Activated naive CD4-positive, alpha-beta T cell treated with anti-CD3 and anti-CD28 coated beads, Interleukin-2, amount 50 U/mL, for 72 hours (primary cell): ENCODE measurements at regions not wholly inside any gene's neighbourhood (a gene's known extent, or its start where the extent isn't known, plus 50 kb on each side); places are given as distances from the start of the nearest gene placed in this dataset.
"Not testable (repeated sequence)": the region's sequence is repeated elsewhere in the genome, so short reads cannot be mapped to it uniquely, and the experiment has no call there.

Experiments used
- ATAC-seq, 2 donors: fragments of 150-1000 bp; cut with Tn5 transposase; 2 replicates each; pipeline ENCODE4 v1.10.0; 2021; ENCODE audit warnings: mild to moderate bottlenecking in 2 of 2, moderate library complexity in 2 of 2
- DNase-seq, 2 donors: peaks; one replicate each; pipeline ENCODE4 v3.0.0; 2021 to 2022; ENCODE audit warnings: low spot score in 2 of 2
- H3K27ac Mint-ChIP-seq, 2 donors: one replicate each; pipeline ENCODE4 v1.8.0; 2022; ENCODE audit warnings: mild to moderate bottlenecking in 2 of 2, mixed read lengths in 2 of 2
- H3K36me3 Mint-ChIP-seq, 2 donors: one replicate each; pipeline ENCODE4 v1.8.0; 2022; ENCODE audit warnings: mixed read lengths in 2 of 2
- H3K9me3 Mint-ChIP-seq, 2 donors: one replicate each; pipeline ENCODE4 v1.8.0; 2022; ENCODE audit warnings: mixed read lengths in 2 of 2

DNA sequence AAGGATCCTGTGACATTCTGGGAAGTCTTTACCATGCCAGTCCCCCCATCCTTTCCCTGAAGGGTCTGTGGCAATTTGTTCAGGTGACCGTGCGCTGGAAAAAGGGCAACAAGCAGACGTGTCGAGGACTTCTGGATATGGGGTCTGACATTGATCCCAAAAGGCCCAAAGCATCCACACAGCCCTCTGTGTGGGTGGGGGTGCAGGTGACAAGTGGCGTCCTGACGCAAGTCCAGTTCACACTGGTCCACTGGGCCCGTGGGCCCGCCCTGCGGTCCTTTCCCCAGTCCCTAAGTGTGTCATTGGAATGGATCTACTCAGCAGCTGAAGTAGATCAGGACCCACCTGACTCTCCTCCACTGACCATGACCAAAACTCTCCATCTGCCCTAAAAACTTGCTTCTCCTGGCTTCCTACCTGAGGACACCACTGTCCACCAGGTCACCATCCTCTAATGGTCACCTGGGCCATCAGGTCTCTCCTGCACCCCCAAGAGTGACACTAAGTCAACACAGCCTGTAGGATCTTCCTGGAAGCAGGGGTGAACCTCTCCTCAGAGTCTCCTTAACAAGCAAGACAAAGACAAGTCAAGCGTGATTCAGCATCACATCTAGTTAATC is 85.6 kb upstream of the SLC66A3 start:
- DNase-seq (no peak), ATAC-seq (no peak)
- Mint-ChIP-seq H3K36me3 (no peaks in the 10 kb centered on the region), H3K27ac (no peak overlapping the region), H3K9me3 (peaks cover 0 to 4% of the 10 kb centered on the region in 2 donors)

DNA sequence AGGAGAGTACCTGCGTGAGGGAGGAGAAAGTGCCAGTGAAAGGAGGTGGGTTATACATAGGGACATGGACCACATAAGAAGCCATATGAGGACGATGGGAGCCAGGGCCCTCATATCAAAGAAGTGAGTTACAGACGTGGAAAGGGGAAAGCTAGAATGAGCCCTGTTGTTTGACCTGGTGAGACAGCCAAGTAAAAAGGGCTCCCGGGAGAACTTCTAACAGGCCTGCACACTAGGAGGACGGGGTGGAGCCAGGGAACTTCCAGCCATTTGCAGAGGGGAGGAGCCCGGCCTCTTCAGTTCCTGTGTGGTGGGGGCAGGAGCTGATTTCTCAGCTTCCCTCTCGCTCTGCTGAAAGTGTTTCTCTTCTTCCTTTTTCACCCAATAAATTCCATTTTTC is 84.1 kb upstream of the SLC66A3 start:
- H3K36me3 Mint-ChIP-seq, result no peaks in the 10 kb centered on the region
- no peak overlapping the region for H3K27ac Mint-ChIP-seq
- ATAC-seq, result no peak
- no peak for DNase-seq
- H3K9me3 Mint-ChIP-seq, result peaks cover 0 to 4% of the 10 kb centered on the region in 2 donors

DNA sequence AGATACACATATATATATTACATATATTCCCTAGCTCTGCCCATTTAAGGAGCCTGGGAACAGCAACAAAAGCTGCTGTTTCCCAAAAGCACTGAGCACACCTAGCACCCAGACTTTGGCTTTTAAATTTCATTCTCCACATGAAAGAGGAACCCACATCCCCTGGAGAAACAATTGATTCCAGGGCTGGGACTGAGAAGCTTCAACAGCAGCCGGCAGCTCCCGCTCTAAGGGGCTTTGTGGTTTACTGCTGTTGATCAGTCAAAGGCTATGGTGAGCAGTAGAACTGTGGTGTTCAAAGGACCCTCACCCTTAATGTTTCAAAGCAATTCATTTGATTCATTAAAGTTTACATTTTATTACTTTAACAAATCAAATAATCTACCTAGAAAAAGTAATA is 83.3 kb upstream of the SLC66A3 start:
- DNase-seq (no peak), ATAC-seq (no peak)
- peaks cover 0 to 4% of the 10 kb centered on the region in 2 donors for H3K9me3 Mint-ChIP-seq
- H3K36me3 Mint-ChIP-seq, result no peaks in the 10 kb centered on the region
- H3K27ac Mint-ChIP-seq, result no peak overlapping the region

DNA sequence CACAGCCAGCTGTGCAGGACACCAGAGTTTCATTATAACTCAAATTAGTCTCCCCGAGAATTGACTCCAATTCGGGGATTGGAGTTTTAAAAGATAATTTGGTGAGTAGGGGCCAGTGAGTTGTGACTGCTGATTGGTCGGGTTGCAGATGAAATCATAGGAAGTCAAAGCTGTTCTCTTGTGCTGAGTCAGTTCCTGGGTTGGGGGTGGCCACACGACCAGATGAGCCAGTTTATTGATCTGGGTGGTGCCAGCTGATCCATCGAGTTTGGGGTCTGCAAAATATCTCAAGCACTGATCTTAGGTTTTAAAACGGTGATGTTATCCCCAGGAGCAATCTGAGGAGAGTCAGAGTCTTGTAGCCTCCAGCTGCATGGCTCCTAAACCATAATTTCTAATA is 82.7 kb upstream of the SLC66A3 start:
- Mint-ChIP-seq H3K9me3 (peaks cover 0 to 4% of the 10 kb centered on the region in 2 donors), H3K27ac (no peak overlapping the region), H3K36me3 (no peaks in the 10 kb centered on the region)
- ATAC-seq (no peak), DNase-seq (no peak)

DNA sequence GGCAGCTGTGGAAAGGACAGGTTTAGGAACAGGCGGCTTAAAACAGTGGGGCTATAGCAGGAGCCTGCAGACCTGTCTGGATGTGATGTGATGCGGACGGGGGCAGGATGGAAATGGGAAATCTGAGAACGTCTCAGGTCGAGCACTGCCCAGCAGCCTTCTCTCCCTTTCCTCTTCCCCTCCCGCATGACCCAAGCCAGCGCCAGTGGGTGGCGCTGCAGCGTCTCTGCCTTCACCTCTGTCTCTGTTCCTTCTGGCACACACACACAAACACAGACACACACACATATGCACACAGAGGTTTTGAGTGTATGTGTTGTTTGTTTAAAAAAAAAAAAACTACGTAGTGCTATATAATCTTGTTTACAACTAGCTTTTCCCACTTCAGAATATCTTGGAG is 82.0 kb upstream of the SLC66A3 start:
- Mint-ChIP-seq H3K36me3 (no peaks in the 10 kb centered on the region), H3K27ac (no peak overlapping the region), H3K9me3 (peaks cover 0 to 4% of the 10 kb centered on the region in 2 donors)
- ATAC-seq, result peak; percentile 33 to 51
- peak in 1 of 2 donors; percentile 44 for DNase-seq

DNA sequence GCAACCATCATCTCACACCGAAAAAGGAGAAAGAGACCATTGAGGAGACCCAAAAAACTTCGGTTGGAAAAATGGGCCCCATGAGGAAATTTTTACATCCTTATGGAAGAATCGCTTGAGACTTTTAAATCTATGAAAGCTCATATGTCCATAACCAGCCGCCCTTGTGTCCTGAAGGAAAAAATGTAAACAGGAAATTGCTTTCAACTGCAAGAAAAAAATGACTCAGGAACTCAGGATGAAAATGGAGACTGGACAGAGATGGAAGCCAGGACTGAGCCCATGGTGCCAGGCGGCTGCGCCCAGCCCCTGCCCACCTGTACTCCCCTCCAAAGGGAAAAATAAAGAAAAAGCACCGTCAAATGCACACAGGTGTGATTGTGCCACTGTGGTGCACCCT is 81.5 kb upstream of the SLC66A3 start:
- H3K27ac Mint-ChIP-seq, result no peak overlapping the region
- ATAC-seq (no peak), DNase-seq (no peak)
- peaks cover 0 to 4% of the 10 kb centered on the region in 2 donors for H3K9me3 Mint-ChIP-seq
- H3K36me3 Mint-ChIP-seq, result no peaks in the 10 kb centered on the region

DNA sequence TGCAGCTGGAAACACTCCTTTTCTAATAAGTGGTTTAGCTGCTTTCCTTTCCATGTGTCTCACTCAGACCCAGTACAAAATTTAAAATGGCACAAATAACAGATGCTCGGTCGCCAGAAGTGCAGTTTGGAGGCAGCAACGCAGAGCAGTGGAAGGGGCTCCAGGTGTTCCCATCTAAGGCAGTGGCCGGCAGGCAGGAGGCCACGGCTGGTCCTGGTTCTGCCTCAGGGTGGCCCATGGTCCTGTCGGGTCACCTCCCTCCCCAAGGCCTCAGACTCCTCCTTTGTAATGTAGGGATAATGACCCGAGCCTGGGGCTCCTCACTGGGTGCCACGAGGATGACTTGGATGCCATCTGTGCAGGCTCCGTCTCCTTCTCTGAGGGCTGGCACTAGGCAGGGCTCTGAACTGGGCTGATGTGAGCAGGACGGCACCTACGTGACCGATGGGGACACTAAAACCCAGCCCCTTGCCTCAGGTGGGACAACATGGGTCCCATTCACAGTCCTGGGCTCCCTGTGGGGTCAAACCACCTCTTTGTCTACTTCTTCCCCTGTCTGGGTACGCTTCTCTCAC is 80.9 kb upstream of the SLC66A3 start:
- Mint-ChIP-seq H3K27ac (no peak overlapping the region), H3K36me3 (no peaks in the 10 kb centered on the region), H3K9me3 (peaks cover 0 to 4% of the 10 kb centered on the region in 2 donors)
- ATAC-seq, result no peak
- DNase-seq, result no peak

DNA sequence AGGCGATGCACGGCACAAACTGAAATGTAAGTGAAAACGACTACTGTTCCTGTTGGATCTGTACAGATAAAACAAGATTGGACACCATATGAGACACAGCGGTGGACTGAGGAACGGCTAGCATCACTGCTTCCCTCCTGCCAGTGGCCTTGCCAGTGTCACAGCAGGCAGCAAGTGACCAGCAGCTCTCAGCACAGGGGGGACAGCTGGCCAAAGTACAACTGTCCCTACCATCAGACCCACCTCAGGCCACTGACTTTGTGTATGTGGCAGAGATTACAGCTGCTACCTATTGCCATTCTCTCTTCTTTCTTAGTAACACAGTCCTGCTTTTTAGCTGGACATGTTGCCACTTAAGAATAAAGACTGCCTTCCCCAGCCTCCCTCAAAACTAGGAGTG is 80.0 kb upstream of the SLC66A3 start:
- no peak for DNase-seq
- H3K36me3 Mint-ChIP-seq, result no peaks in the 10 kb centered on the region
- H3K9me3 Mint-ChIP-seq, result peaks cover 0 to 4% of the 10 kb centered on the region in 2 donors
- no peak overlapping the region for H3K27ac Mint-ChIP-seq
- ATAC-seq, result no peak

DNA sequence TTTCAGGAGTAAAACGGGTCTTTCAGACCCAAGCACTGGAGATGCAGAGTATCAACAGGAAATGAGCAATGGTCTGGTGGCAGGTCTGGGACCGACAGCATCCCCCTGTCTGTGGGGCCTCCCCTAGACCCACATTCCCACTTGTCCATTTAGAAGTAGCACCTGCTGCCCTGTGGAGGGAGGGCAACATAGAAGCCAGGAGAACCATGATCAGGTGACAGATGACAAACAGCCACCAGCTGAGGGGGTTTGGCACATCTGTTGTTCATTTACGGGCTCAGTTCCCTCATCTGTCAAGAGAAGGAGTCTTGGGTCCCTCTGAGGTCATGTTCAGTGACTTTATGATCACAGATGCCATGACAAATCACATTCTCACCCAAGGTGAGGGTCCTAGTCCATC is 77.9 kb upstream of the SLC66A3 start:
- H3K36me3 Mint-ChIP-seq, result no peaks in the 10 kb centered on the region
- H3K9me3 Mint-ChIP-seq, result no peaks in the 10 kb centered on the region
- ATAC-seq (no peak), DNase-seq (no peak)
- no peak overlapping the region for H3K27ac Mint-ChIP-seq

DNA sequence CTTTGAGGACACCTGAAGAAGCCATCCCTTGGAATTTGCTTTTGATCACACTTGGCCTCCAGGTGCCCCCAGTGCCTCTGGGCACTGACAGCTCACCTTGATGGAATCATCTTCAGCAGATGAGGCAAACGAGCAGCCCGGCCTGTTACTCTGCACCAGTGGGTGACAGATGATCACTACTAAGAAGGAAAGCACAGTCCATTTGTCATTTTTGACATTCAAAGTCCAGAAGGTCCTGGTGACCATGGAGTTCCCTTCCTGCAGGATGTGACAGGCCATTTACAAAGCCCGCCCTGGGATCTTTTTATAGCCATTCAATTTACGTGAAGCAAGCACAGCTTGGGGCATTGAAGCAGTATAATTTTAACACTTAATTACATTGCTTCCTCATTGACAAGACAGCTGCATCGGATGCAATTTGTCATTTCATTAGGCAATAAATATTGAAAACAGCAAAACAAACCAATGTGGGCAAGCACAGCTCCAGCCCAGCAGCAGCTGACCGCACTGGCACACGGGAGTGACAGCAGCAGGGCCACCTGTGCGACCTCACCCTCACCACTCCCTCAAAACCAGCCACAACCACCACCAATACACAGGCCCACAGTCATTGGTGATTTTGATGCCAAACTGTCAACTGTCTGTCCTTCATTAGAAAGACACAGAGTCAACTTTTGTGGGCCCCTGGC is 76.0 kb upstream of the SLC66A3 start:
- no peak overlapping the region for H3K27ac Mint-ChIP-seq
- no peaks in the 10 kb centered on the region for H3K9me3 Mint-ChIP-seq
- H3K36me3 Mint-ChIP-seq, result no peaks in the 10 kb centered on the region
- no peak for ATAC-seq
- no peak for DNase-seq

DNA sequence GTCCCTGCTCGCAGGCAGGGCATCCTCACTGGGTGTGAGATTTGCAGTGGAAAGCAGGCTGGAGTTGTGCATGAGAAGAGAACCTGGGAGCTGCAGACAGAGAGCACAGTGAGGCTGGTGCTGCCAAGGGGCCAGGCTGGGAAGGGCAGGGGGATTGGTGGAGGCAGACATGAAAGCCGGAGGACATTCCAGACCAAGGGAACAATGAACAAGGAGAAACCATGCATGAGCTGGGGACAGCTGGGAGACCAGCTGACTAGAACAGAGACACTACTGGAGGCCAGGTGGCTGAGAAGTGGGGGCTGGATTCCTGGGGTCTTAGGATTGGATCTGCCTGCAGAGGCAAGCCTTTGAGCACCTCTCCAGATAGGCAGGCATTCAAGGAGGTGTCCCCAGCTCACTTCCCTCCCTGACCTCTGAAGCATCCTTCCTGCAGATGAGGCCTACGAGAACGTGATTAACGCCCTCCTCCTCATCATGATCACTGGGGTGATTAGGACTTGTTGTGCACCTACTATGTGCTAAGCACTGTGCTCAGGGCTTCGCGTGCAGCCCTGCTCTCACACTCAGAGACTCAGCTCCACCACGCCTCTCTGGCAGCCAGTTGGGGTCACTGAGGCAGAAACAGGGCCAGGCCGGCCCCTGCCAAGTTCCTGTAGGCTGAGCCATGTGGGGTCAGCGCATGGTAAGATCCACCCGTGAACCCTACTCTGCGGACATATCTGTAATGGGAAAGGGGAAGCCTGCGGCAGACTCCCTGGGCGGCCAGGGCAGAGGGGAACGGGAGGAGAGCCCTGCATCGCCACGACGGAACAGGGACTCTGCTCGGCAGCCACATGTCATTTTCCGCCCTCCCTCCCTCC is 74.8 kb upstream of the SLC66A3 start:
- Mint-ChIP-seq H3K36me3 (no peaks in the 10 kb centered on the region), H3K9me3 (no peaks in the 10 kb centered on the region), H3K27ac (no peak overlapping the region)
- no peak for ATAC-seq
- no peak for DNase-seq

DNA sequence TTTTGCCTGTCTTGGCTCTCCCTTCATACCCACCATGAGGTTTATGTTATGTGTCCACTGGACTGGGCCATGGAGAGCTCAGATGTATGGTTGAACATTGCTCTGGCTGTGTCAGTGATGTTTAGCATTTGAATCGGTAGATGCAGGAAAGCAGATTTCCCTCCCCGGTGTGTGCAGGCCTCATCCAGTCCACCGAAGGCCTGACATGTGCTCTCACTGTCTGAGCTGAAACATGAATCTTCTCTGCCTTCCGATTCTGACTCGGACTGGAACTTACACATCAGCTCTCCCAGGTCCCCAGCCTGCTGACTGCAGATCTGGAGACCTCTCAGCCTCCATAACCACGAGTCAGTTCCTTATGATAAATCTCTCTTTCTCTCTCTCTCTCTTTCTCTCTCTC is 72.4 kb upstream of the SLC66A3 start:
- no peak overlapping the region for H3K27ac Mint-ChIP-seq
- ATAC-seq (no peak), DNase-seq (no peak)
- no peaks in the 10 kb centered on the region for H3K36me3 Mint-ChIP-seq
- H3K9me3 Mint-ChIP-seq, result no peaks in the 10 kb centered on the region

DNA sequence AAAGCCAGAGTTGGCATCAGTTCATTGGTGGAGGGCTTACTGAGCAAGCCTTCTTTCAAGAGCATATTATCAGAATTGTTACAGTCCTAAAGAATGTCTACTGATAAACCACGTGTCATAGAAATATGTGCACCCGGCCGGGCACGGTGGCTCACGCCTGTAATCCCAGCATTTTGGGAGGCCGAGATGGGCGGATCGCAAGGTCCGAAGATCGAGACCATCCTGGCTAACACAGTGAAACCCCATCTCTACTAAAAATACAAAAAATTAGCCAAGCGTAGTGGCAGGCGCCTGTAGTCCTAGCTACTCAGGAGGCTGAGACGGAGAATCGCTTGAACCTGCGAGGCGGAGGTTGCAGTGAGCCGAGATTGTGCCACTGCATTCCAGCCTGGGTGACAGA is 66.4 kb upstream of the SLC66A3 start:
- H3K36me3 Mint-ChIP-seq, H3K27ac Mint-ChIP-seq, DNase-seq, ATAC-seq, H3K9me3 Mint-ChIP-seq: not testable (repeated sequence)

DNA sequence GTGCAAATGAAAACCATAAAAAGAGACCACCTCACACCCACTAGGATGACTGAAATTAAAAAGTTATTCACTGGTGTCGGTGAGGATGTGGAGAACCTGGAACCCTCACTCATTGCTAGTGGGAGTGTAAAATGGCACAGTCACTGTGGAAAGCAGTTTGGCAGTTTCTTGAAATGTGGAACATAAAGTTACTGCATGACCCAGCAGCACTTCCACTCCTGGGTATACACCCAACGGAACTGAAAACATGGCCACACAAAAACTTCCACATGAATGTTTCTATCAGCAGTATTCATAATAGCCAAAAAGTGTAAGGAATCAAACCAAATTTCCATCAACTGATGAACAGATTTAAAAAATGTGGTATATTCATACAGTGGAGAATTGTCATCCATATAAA is 65.1 kb upstream of the SLC66A3 start:
- DNase-seq, result no peak
- Mint-ChIP-seq H3K27ac (peak overlapping the region in 1 of 2 donors; percentile 50), H3K9me3 (no peaks in the 10 kb centered on the region), H3K36me3 (no peaks in the 10 kb centered on the region)
- peak; percentile 67 to 68 for ATAC-seq

DNA sequence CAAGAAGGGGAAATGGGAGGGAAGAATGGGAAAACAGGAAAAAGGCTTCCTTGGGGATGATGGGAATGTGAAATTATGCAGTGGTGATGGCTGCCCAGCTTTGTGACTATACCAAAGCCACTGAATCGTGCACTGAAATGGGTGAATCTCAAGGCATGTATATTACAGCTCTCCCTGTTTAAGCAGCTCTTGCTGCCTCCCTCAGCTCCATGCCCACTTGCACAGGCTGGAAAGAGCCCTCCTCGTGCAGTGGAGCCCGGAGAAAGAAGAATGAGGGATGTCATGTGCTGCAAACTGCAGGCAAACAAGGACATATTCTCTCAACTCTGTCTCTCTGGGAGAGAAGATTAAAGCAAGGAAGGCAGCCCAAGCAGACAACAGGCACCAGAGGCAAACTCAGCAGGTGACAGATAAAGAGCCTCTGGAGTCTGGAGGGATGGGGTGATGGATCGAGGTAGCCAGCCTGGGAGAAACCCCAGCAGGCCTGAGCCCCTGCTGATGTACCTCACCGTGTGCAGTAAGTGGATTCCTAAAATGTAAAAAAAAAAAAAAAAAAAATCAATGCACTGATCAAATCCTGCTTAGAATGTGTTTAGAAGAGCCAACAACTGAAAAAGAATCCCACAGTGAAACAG is 62.4 kb upstream of the SLC66A3 start:
- no peak overlapping the region for H3K27ac Mint-ChIP-seq
- H3K9me3 Mint-ChIP-seq, result no peaks in the 10 kb centered on the region
- DNase-seq (no peak), ATAC-seq (peak; percentile 58 to 64)
- H3K36me3 Mint-ChIP-seq, result no peaks in the 10 kb centered on the region

DNA sequence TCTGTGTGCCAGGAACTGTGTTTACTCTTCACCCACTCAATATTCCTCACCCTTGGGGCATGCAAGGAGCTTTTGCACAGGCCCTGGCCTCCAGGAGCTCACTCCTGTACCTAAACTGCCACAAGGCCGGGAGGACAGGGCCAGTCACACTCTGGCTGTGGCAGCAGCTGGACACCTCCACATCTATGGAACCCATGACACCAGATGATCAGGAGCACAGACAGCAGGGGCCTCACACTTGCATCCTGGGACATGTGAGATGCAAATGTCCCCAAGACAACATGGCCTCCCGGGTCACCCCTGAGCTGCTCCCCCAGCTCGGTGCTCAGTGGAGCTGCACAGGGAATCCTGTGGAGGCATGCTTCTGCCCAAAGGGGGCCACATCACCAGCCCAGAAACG is 61.8 kb upstream of the SLC66A3 start:
- Mint-ChIP-seq H3K27ac (no peak overlapping the region), H3K36me3 (no peaks in the 10 kb centered on the region), H3K9me3 (no peaks in the 10 kb centered on the region)
- no peak for DNase-seq
- no peak for ATAC-seq
